Mammary epithelial cell (primary cell): ENCODE measurements at regions not wholly inside any gene's neighbourhood (a gene's known extent, or its start where the extent isn't known, plus 50 kb on each side); places are given as distances from the start of the nearest gene placed in this dataset.

Source experiments
- CTCF ChIP-seq, 2 donors: IDR thresholded peaks in 1 of 2; conservative IDR thresholded peaks in 1 of 2; 2 replicates each; pipeline ENCODE4 v1.5.1; 2011 to 2012; ENCODE audit warnings: inconsistent platforms in 2 of 2, low read length in 2 of 2, mild to moderate bottlenecking in 2 of 2, control low read depth in 1 of 2, low read depth in 1 of 2; ENCODE audit not compliant: insufficient read depth in 1 of 2; ENCODE audit errors: extremely low read depth in 1 of 2
- EZH2 ChIP-seq: IDR thresholded peaks from 2 replicates; pipeline ENCODE4 v1.6.1; 2012; ENCODE audit warnings: low read length, inconsistent platforms, borderline replicate concordance

- TF ChIP-seq CTCF (conservative IDR thresholded peaks at IDR 0.05 in 1 of 2, IDR thresholded peaks at IDR 0.05 in 1 of 2; ENCODE audit: extremely low read depth in 1 of 2, insufficient read depth in 1 of 2, low read depth in 1 of 2, low read length in 2 of 2) (no peak), EZH2 (no peak)
Measured at GRCh38 chr10:131695496-131696165, 205.2 kb upstream of the PPP2R2D start.
